ENCODE measurements at regions not wholly inside any gene's neighbourhood (a gene's known extent, or its start where the extent isn't known, plus 50 kb on each side); places are given as distances from the start of the nearest gene placed in this dataset.

DNA sequence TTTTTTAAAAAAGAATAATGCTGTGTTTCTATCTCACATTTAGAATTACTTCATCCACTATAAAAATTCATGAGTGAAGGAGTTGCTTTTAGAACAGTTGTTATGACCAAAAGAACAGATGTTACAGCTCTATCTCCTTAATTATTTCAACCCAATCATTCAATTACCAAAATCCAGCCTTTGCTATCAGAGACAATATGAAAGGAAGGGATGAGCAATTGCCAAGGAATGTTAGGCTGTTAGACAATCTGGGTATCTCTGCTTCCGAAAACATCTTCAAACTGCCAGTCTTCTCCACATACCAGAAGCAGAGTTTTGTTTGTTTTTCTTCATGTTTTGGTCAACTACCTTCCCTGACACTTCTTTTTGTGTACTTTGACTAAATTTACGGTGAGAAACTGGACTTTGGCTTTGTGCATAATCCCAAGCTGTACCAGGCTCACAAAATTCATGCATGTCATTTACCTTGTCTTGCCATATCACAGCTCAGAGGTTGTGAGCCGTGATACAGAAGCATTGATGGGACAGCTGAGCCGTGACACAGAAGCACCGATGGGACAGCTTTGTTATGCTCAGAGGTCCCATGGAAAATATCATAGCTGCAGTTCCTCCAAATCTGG is 405.5 kb downstream of the KIF4B start:
- no peak for DNase-seq

DNA sequence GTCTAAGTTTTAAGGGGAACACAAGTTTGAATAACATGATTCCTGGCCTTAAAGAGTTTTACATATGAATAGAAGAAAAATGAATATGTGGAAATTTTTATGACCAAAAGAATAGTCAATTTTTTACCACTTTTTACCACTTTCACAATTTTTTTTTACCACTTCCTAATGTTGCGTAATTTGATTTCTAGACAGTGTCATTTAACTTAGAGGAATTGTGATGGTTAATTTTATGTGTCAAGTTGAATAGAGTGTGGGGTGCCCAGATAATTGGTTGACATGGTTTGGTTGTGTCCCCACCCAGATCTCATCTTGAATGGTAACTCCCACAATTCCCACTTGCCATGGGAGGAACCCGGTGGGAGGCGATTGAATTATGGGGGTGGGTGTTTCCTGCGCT is 416.6 kb downstream of the KIF4B start:
- DNase-seq = no peak

DNA sequence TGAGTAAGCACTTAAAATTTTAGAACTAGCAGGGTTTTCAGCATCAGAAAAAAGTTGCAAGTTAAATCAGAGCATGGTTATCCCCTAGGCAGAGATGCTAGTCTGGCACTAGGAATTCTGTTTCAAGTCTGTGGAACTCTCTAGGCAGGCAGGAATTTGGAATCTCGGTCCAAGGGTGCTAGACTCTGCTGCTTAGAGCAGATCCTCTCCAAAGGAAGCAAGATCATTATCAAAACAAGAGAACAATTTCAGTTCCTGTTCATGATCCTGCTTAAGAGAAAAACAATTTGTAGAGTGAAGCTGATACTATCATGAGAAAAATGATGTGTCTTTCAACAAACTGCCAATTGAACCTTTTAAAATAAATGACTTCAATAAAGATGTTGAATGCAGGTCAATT is 420.7 kb downstream of the KIF4B start:
- no peak for DNase-seq

DNA sequence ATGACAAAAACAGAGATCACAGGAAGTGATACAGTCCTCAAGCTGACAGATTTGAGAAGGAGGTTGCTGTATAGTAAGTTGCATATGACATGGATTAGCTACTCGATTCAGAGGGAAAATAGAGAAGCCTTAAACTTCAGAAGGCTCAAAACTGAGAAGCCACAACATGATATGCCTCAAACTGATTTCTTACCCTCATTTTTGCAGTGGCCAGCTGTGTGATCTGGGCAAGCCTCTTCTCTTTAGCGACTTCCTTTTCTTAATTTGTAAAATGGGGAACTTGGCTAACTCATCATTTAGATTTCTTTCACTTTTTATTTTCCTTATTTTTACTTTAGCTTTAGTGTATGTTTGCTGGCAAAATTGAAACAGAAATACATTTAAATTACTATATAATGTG is 421.1 kb downstream of the KIF4B start:
- DNase-seq = no peak

DNA sequence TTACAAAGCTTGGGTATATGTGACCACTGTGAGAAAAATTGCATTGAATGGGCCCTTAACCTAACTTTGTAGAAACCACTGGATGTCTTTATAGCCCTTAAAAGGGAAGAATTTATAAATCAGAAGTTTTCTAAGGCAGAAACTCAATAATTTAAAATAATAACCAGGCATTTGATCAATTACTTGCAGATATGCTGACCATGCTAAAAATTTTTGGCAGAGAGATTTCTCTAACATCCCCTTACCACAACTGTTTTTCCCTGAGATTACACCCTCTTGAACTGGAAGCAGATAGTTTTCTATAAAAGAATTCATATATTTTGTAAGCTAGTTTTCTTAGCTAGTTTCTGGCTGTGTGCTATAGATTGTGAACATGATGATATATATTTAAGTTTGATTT is 428.3 kb downstream of the KIF4B start:
- DNase-seq = no peak

DNA sequence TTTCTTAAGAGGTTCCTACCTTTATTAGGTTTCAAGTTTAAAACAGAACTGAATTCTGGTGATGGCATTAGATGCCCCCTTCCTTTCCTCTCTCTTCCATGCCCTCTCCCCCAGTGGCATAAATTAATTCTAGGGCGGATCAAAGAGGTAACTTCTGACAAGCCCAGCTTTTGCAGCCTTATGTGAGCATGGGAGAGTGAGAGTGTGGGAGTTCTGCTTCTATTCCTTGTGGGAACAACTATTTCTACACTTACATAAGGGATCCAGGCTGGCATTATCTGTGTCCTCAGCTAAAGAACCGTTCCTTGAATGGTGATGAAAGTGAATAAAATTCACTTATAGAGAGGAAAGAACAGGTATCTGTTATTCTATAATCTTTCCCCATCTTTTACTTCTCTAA is 437.6 kb downstream of the KIF4B start:
- no peak for DNase-seq

DNA sequence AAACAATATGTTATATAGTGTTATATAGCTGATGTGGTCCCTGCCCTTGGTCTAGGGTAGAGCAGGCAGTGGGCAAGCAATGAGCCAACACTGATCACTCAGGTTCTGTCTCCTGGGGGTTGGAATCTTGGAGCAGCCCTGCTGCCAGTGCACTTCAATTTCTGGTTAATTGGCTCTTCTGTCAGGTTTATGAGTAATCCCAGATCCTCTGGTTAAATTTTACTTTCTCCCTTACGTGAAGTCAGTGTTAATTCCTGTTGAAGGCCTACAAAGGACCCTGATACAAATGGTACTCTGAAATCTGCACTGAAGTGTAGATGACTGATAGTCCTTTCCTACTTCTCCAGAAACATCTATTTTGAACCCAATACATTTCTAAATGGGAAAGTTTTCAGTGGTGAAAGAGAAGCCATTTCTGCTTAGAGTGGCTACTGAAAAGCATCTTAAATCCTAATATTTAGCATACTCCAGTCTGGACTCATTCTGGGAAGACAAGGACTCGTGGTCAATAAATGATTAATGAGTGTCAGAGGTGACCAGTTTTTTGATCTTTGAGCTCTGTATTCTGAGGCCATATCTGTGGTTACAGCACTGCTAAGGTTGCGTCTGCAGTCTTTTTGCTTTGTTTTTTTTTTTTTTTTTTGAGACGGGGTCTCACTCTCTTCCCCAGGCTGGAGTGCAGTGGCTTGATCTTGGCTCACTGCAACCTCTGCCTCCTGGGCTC is 442.4 kb downstream of the KIF4B start:
- DNase-seq = no peak

DNA sequence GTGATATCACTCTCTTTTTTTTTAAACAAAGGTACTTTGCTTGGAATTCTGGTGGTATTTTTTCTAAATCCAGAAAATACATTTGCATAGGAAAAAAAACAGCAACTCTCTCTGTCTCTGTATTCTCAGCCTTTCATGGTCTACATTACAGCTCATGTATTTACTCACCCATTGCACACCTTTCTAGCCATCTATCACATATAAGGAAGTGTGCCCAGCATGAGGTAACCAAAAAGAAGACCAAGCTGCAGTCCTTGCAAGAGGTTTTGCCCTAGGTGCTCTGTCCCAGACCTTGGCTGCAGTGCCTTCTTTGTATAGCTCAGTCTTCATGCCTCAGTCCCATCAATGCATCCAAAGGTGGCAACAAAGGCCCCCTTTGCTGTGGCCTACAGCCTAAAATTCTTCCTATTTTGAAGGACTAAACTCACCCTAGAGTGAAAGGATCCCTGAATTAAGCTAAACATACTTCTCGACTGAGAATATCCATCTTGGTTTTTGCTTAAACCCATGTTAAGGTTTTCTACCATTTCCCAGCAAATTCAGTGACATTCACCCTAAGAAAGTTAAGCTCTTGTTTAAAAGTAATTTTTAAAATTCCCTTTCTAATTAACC is 446.4 kb downstream of the KIF4B start:
- no peak for DNase-seq

DNA sequence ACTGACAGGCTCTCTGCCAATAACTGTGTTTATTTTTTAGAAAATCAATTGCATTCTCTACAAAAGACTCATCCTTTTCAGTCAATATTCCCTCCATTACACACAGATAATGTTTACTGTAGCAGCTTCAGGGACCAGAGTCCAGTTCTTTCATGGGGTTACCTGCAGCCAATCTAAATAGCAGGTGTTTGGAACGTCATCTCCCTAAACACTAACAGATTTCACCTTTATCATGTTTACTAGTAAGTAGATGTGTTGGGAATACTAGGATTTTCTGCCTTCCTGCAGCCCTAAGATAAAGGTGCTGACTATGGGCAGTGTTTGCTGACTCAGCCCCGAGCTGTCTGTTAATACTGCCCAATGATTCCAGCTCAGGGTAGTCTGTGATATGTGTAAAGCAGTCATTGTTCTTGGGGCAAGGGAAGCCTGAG is 447.0 kb downstream of the KIF4B start:
- DNase-seq = no peak

DNA sequence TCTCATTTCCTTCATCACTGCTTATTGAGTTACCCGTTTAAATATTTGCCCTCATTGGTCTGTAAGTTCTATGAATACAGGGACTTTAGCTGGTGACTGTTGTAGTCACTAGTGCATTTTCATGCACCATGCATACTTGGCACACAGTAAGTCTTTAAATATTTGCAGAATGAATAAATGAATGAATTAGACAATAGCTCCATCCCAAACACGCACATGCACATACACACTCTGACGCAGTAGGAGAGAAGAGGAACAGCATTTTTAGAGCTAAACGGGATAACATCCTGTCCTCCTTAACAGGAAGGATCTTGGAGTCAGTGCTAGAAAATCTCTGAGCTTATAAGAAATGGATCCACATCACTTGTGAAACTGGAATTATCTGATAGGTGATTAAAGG is 447.7 kb downstream of the KIF4B start:
- no peak for DNase-seq

DNA sequence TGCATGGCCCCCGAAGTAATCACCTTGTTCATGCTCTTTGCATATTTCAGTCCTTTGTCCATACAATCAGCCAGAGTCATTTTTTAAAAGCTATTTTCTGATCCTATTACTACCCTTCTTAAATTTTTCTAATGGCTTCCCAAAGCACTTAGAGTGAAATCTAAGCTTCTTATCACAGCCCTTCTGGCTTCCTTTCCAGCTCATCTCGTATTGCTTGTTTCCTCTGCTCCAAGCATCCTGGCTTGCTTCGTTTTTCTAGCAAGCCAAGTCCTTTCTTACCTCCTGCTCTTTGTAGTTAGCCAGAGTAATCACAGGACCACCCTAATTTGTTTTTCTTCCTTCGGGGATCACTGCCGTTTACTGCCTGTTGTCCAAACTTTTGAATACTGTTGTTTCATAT is 453.3 kb downstream of the KIF4B start:
- DNase-seq = no peak

DNA sequence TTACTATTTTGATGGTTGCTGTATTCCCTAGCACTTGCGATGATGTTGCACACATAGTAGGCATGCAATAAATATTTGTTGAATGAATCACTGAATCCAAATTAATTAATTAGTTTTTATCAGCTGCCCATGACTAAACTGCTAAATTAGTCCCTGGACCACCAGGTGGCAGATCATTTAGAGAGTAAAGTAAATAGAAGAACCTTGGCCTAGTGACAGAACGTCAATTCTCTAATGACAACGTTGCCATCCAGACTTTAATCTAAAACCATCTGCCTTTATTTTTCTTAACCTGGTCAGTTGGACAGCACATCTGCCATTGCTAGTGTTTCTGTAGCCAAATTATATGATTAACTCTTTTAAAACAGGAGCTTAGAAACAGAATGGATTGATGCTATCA is 457.5 kb downstream of the KIF4B start:
- no peak for DNase-seq

DNA sequence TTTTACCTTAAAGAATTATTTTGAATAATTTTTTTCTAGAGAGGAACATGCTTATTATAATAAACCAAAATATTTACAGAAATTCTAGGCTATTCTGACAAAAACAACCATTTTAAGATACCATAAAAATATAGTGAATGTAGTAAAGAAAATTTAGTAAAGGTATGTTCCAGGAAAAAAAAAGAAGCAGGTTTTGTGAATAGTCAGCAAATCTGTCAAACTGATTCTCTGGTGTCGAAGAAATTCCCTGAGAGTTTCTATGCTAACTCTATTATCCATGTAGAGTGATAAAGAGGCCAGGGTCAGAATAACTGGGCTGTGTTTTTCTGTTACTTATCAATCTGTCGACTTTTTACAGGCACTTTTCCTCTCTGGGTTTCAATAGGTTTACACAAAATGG is 459.2 kb downstream of the KIF4B start:
- no peak for DNase-seq

DNA sequence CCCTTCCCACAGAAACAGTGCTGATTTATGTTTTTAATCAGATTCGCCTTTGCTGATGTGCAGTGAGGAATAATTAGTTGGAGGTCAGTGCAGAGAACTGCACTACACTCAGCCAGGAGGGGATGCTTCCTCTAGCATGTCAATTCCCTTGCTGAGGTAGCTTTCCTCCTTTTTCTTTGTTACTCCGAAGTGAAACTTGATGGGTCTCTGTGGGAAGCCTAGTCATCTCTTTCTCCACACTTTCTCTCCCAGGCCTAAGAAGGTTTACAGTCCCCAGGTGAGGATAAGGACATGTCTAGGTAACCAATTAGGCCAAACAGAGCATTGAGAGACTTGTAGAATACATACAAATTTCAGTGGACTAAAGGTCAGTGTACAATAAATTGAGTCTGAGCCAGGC is 461.8 kb downstream of the KIF4B start:
- no peak for DNase-seq

DNA sequence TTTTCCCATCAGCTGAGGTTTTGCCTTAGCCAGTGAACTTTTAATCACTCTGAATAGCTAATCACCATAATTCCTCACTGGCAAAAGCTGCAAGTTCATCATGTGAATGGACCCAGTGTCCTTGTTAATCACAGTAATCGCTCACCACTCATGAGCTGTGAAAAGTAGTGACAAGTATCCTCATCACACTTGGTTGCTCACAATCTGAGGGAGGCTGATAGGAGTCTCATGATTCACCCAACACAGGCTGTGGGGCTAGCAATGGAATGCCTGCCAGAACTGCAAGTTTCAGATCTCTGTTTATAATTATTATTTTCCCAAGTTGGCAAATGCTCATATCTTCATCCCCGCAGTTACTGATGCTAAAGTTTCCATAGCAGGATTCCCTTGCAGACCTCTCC is 467.2 kb downstream of the KIF4B start:
- DNase-seq = no peak

DNA sequence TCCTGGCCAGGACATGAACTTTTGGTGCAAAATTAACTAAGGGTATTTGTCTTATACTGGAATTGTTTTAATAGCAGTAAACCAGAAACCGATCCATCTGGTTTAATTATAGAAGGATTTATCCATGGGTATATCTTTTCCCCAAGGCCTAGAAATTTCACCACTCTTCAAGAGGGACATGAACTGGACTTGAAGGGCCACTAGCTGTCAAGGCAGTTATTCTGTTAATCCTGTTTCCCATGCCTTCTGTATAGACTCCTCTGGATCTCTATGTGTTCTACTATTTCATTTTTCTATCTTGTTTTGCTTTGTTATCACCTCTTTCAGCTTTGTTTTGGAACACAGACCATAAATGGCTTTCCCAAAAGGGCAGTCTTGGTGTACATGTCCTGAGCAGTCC is 467.6 kb downstream of the KIF4B start:
- no peak for DNase-seq

DNA sequence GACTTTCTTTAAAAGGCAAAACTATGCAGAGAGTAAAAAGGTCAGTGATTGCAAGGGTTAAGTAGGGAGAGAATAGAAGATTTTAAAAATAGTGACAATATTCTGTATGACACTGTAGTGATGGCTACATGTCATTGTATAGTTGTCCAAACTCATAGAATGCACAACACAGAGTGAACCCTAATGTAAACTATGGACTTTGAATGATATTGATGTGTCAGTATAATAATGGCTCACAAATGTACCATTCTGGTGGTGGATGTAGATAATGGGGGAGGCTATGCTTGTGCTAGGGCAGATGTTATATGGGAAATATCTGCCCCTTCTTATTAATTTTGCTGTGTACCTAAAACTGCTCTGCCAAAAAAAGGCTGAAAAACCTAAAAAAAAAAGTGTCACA is 468.9 kb downstream of the KIF4B start:
- no peak for DNase-seq

DNA sequence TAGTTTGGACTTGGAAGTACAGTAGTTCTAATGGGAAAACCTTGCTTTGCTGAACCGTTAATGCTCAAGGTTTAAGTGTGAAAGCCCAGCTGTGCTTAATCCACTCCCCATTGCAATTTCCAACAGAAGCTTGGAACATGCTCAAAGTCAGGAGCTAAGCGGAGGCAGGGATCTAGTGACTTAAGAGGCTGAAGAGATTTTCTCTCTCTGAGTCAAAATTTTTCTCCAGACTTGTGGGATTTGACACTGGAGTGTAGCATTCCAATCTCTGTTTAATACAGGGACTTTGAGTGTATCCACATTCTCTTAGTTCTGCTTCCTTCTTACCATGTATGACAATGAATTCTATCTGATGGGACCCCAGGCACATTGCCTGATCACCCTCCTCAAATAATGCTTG is 471.8 kb downstream of the KIF4B start:
- no peak for DNase-seq

DNA sequence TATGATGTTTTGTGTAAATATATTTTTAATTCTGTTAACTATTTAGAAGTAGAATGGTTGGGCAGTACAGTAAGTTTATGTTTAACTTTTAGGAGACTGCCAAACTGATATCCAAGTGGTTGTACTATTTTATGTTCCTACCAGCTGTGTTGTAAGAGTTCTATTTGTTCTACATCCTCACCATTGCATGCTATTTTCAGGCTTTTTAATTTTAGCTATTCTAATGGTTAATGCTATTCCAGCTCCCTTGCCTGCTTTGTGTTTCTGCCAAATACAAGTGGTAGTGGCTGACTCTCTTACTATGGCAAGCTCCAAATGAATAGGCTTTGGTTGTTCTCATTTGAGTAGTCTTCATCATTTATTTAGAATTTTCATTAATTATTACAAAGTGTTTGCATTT is 476.4 kb downstream of the KIF4B start:
- DNase-seq = no peak

DNA sequence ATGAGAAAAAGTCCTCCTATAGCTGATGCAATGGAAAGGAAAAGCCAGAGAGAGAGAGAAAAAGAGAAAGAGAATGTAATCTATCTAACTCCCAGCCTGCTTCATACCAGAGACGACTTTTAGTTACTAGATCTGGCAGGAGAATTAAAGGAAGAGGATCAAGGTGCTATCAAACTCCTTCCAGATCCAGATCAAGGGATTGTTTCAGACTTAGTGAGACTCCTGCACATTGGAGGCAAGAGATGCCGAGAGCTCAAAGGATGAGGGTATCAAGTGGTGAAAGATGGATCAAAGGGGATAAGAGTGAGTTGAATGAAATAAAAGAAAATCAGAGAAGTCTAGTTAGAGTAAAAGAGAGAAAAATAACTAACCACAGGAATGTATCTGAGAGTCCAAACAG is 478.6 kb downstream of the KIF4B start:
- no peak for DNase-seq

DNA sequence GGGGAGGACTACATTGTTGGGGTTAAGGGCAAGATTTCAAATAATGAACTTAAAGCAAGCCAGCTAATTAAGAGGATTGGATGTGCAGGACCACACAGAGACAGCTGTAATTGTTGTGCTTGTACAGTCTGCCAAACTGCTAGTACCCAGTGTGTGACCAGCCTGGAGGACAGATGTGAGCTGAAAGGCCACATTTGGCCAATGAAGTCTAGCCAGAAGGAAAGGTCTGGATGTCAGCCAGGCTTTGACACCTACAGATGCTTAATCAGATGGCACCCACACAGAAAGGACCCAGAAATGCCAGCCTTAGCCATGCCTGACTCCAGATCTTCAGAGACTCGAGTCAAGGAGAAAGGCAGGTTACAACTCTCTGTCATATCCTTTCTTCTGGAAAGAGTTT is 491.1 kb downstream of the KIF4B start:
- no peak for DNase-seq

DNA sequence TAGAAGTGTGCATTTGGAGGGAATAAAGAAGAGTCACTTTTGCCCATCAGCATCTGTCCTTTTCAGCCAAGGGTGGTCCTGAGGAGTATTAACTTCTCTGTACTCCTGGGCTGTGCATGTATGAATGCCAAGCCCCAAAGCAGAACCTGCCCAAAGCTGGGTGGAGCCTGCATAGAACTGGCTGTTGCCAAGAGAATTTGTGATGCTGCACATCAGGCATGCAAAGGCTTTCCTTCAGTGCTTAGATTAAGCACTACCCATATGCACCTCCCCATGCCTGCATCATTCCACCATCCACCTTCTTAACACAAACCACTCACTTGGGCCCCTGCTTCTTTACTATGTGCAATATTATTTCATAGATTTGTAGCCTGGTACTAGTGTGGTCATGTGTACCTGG is 493.8 kb downstream of the KIF4B start:
- DNase-seq = no peak

DNA sequence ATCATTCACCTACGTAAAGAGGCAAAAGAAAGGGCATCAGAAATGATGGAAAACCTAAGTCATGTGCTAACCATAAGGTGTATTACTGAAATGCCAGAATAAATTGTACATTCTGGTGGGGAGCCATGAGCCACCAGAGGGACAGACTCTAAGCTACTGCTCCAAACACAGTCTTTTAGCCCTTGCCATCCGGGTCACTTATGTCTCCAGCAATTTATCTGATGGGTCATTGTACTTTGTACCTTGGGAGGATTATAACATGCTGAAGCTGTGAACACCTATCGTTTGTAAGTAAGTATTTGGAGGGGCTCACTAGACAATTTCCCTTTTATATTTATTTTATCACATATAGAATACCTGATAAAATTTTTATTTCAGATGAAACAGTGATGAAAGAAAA is 495.1 kb downstream of the KIF4B start:
- no peak for DNase-seq

DNA sequence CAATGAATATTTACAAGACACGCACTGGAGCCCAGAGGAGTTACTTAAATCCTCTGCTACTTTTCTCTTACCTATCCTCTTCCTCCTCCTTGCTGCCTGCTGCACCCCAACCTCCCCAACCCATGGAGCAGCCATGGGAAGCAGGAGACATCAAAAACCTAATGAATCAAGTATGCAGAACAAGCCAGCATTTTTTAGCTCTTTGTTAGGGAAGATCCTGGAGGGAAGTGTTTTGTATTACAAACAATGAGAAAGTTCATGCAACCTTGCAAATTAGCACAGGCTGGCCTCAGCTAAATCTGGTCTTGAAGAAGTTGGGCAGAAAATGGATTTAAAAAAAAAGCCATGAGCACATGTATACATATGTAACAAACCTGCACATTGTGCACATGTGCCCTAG is 498.8 kb downstream of the KIF4B start:
- no peak for DNase-seq

DNA sequence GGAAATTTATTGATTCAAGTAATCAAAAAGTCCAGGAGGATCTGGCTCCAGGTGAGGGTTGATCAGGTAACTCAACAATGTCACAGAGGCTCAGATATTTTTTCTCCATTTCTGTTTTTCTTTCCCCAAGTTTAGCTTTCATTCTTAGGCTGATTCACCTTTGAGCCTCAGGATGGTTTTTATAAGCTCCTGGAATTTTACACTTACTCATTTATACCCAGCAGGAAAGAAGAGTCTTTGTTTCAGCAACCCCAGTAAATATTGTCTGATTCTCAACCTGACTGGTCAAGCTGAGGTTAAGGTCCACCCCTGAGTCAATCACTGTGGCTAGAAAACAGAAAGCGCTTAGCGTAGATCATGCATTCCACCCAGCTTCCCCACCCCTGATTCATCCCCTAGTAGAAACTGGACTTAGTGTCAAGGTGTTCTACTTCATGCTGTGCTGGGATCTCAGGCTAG is 500.6 kb downstream of the KIF4B start:
- no peak for DNase-seq
